GM12873 (cell line): ENCODE measurements at regions not wholly inside any gene's neighbourhood (a gene's known extent, or its start where the extent isn't known, plus 50 kb on each side); places are given as distances from the start of the nearest gene placed in this dataset.

Source experiments
- CTCF ChIP-seq: IDR thresholded peaks from 2 replicates; pipeline ENCODE4 v1.5.1; 2012; ENCODE audit warnings: low read depth, mild to moderate bottlenecking, moderate library complexity, low read length, control low read depth; ENCODE audit not compliant: insufficient read depth; ENCODE audit errors: missing control alignments

- TF ChIP-seq CTCF = no peak
These were observed 210.7 kb upstream of the SLC10A2 start for GRCh38 chr13:103276775-103277498.

GRCh38 chr13:103275722-103276121 lies 209.5 kb upstream of the SLC10A2 start:
- no peak for TF ChIP-seq CTCF

GRCh38 chr13:103275081-103275480 lies 208.9 kb upstream of the SLC10A2 start:
- TF ChIP-seq CTCF = no peak

GRCh38 chr13:103273825-103274224 lies 207.6 kb upstream of the SLC10A2 start:
- no peak for TF ChIP-seq CTCF

- no peak for TF ChIP-seq CTCF
These were observed 206.6 kb upstream of the SLC10A2 start for GRCh38 chr13:103272770-103273169.

- TF ChIP-seq CTCF = no peak
These were observed 197.2 kb upstream of the SLC10A2 start for GRCh38 chr13:103263448-103263847.

- TF ChIP-seq CTCF = no peak
These were observed 189.5 kb upstream of the SLC10A2 start for GRCh38 chr13:103255587-103256301.
